ENCODE measurements at regions not wholly inside any gene's neighbourhood (a gene's known extent, or its start where the extent isn't known, plus 50 kb on each side); places are given as distances from the start of the nearest gene placed in this dataset.

- no peaks in the 10 kb centered on the region for H4K20me1 ChIP-seq (ENCODE audit: insufficient read depth, low read length)
- TF ChIP-seq, protein P1, sequence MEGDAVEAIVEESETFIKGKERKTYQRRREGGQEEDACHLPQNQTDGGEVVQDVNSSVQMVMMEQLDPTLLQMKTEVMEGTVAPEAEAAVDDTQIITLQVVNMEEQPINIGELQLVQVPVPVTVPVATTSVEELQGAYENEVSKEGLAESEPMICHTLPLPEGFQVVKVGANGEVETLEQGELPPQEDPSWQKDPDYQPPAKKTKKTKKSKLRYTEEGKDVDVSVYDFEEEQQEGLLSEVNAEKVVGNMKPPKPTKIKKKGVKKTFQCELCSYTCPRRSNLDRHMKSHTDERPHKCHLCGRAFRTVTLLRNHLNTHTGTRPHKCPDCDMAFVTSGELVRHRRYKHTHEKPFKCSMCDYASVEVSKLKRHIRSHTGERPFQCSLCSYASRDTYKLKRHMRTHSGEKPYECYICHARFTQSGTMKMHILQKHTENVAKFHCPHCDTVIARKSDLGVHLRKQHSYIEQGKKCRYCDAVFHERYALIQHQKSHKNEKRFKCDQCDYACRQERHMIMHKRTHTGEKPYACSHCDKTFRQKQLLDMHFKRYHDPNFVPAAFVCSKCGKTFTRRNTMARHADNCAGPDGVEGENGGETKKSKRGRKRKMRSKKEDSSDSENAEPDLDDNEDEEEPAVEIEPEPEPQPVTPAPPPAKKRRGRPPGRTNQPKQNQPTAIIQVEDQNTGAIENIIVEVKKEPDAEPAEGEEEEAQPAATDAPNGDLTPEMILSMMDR (IDR thresholded peaks at IDR 0.05; ENCODE audit: insufficient read depth, low read depth, low read length): no peak
- TF ChIP-seq EZH2 (IDR thresholded peaks at IDR 0.05; ENCODE audit: insufficient read depth, low read length): no peak
- H3K9ac ChIP-seq (ENCODE audit: low read length): no peak overlapping the region
- no peak overlapping the region for H3K4me2 ChIP-seq (ENCODE audit: low read length)
- H3K9me3 Mint-ChIP-seq (ENCODE audit: unreplicated experiment): no peaks in the 10 kb centered on the region
- H2AFZ ChIP-seq (ENCODE audit: low read depth, low read length): no peak overlapping the region
- no peaks in the 10 kb centered on the region for H3K27me3 ChIP-seq (ENCODE audit: insufficient read depth, low read length)
- H3K27ac ChIP-seq (ENCODE audit: low read depth, low read length): no peak overlapping the region
- no peak overlapping the region for H3K27ac Mint-ChIP-seq (ENCODE audit: unreplicated experiment)
- FAIRE-seq: no peak
- H3K9me3 ChIP-seq (ENCODE audit: insufficient read depth, low read depth, low read length): no peaks in the 10 kb centered on the region
- H3K4me1 Mint-ChIP-seq (ENCODE audit: low read depth, unreplicated experiment): no peaks in the 10 kb centered on the region
- DNase-seq (ENCODE audit: low read depth): no peak
- no peak overlapping the region for H3K4me3 ChIP-seq (ENCODE audit: insufficient read depth, low read depth, low read length)
- no peaks in the 10 kb centered on the region for H3K36me3 ChIP-seq (ENCODE audit: insufficient read depth, low read length)
- H3K4me1 ChIP-seq (ENCODE audit: insufficient read depth, low read length): no peaks in the 10 kb centered on the region
- no peaks in the 10 kb centered on the region for H3K36me3 Mint-ChIP-seq (ENCODE audit: low read depth, unreplicated experiment)
- no peak overlapping the region for H3K4me3 Mint-ChIP-seq (ENCODE audit: unreplicated experiment)
- H3K79me2 ChIP-seq (ENCODE audit: insufficient read depth, low read length): no peaks in the 10 kb centered on the region
- peaks cover 1% of the 10 kb centered on the region for H3K27me3 Mint-ChIP-seq (ENCODE audit: low read depth, unreplicated experiment)
Observed at GRCh38 chr10:9510626-9511025, 1456.1 kb downstream of the GATA3 start.

DNA sequence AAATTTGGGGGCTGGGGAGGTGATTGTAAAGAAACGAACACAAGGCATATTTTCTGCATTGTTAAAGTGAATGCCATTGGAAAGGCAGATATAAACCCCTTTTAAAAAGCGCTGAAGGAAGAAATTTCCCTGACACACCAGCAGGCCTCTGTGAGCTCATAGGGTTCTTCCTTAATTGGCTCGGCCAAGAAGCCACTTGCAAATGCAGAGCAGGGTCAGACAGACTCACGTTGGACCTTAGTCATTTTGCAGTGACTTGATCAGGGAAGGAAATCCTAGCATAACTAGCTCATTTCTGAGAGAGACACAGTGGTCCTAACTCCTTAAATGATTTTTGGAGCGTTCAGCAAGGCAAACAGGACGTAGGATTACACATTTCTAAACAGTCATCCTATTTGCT, 1461.4 kb downstream of the GATA3 start:
- no peak overlapping the region for H3K4me2 ChIP-seq (ENCODE audit: low read length)
- no peak overlapping the region for H3K4me3 Mint-ChIP-seq (ENCODE audit: unreplicated experiment)
- no peaks in the 10 kb centered on the region for H3K36me3 Mint-ChIP-seq (ENCODE audit: low read depth, unreplicated experiment)
- H3K79me2 ChIP-seq (ENCODE audit: insufficient read depth, low read length): no peaks in the 10 kb centered on the region
- H3K9me3 Mint-ChIP-seq (ENCODE audit: unreplicated experiment): peaks cover 3% of the 10 kb centered on the region
- no peak overlapping the region for H3K4me3 ChIP-seq (ENCODE audit: insufficient read depth, low read depth, low read length)
- FAIRE-seq (no peak), DNase-seq (ENCODE audit: low read depth) (no peak)
- H3K4me1 ChIP-seq (ENCODE audit: insufficient read depth, low read length): no peaks in the 10 kb centered on the region
- no peak overlapping the region for H3K27ac ChIP-seq (ENCODE audit: low read depth, low read length)
- no peak overlapping the region for H2AFZ ChIP-seq (ENCODE audit: low read depth, low read length)
- no peaks in the 10 kb centered on the region for H4K20me1 ChIP-seq (ENCODE audit: insufficient read depth, low read length)
- H3K27me3 Mint-ChIP-seq (ENCODE audit: low read depth, unreplicated experiment): peaks cover 1% of the 10 kb centered on the region
- no peak overlapping the region for H3K9ac ChIP-seq (ENCODE audit: low read length)
- H3K27me3 ChIP-seq (ENCODE audit: insufficient read depth, low read length): no peaks in the 10 kb centered on the region
- no peaks in the 10 kb centered on the region for H3K4me1 Mint-ChIP-seq (ENCODE audit: low read depth, unreplicated experiment)
- TF ChIP-seq EZH2 (IDR thresholded peaks at IDR 0.05; ENCODE audit: insufficient read depth, low read length): no peak
- TF ChIP-seq, protein P1 (IDR thresholded peaks at IDR 0.05; ENCODE audit: insufficient read depth, low read depth, low read length): no peak
- no peaks in the 10 kb centered on the region for H3K36me3 ChIP-seq (ENCODE audit: insufficient read depth, low read length)
- no peaks in the 10 kb centered on the region for H3K9me3 ChIP-seq (ENCODE audit: insufficient read depth, low read depth, low read length)
- H3K27ac Mint-ChIP-seq (ENCODE audit: unreplicated experiment): no peak overlapping the region

DNA sequence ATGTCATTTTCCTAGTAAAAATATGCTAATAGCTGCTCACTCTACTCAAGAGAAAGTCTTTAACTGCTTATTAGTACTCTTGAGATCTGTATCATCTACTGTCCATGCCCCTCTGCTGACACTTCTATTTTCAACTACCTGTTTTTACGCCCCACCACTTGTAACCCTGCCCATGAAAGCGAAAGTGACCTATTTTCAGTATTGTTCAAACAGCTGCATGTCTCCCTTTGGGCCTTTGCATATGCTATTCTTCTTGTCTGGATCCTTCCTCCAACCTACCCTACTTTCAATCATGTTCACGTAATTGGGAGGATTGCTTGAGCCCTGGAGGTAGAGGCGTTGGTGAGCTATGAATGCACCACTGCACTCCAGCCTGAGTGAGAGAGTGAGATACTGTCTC, 1481.3 kb downstream of the GATA3 start:
- Mint-ChIP-seq H3K4me1 (ENCODE audit: low read depth, unreplicated experiment) (no peaks in the 10 kb centered on the region), H3K36me3 (ENCODE audit: low read depth, unreplicated experiment) (no peaks in the 10 kb centered on the region), H3K27me3 (ENCODE audit: low read depth, unreplicated experiment) (no peaks in the 10 kb centered on the region), H3K27ac (ENCODE audit: unreplicated experiment) (no peak overlapping the region), H3K4me3 (ENCODE audit: unreplicated experiment) (no peak overlapping the region), H3K9me3 (ENCODE audit: unreplicated experiment) (no peaks in the 10 kb centered on the region)
- DNase-seq (ENCODE audit: low read depth): no peak
- H3K36me3 ChIP-seq (ENCODE audit: insufficient read depth, low read length): no peaks in the 10 kb centered on the region
- no peaks in the 10 kb centered on the region for H3K27me3 ChIP-seq (ENCODE audit: insufficient read depth, low read length)
- H2AFZ ChIP-seq (ENCODE audit: low read depth, low read length): no peak overlapping the region
- H3K27ac ChIP-seq (ENCODE audit: low read depth, low read length): no peak overlapping the region
- H3K4me1 ChIP-seq (ENCODE audit: insufficient read depth, low read length): no peaks in the 10 kb centered on the region
- no peaks in the 10 kb centered on the region for H4K20me1 ChIP-seq (ENCODE audit: insufficient read depth, low read length)
- no peaks in the 10 kb centered on the region for H3K79me2 ChIP-seq (ENCODE audit: insufficient read depth, low read length)
- no peaks in the 10 kb centered on the region for H3K9me3 ChIP-seq (ENCODE audit: insufficient read depth, low read depth, low read length)
- H3K9ac ChIP-seq (ENCODE audit: low read length): no peak overlapping the region
- H3K4me3 ChIP-seq (ENCODE audit: insufficient read depth, low read depth, low read length): no peak overlapping the region
- TF ChIP-seq, protein P1 (IDR thresholded peaks at IDR 0.05; ENCODE audit: insufficient read depth, low read depth, low read length): no peak
- no peak for TF ChIP-seq EZH2 (IDR thresholded peaks at IDR 0.05; ENCODE audit: insufficient read depth, low read length)
- H3K4me2 ChIP-seq (ENCODE audit: low read length): no peak overlapping the region
- FAIRE-seq: no peak
